DMS114 treated with DMSO at 0.1 percent for 48 hours (cell line): ENCODE measurements at regions not wholly inside any gene's neighbourhood (a gene's known extent, or its start where the extent isn't known, plus 50 kb on each side); places are given as distances from the start of the nearest gene placed in this dataset.
"Not testable (repeated sequence)": the region's sequence is repeated elsewhere in the genome, so short reads cannot be mapped to it uniquely, and the experiment has no call there.

Source experiments
- DNase-seq: peaks from one replicate; lab custom pipeline; 2025; ENCODE audit not compliant: unreplicated experiment; lab: John Stamatoyannopoulos, UW

- DNase-seq, result no peak
Observed at GRCh38 chr2:221929259-221929658, 357.2 kb upstream of the EPHA4 start.

DNA sequence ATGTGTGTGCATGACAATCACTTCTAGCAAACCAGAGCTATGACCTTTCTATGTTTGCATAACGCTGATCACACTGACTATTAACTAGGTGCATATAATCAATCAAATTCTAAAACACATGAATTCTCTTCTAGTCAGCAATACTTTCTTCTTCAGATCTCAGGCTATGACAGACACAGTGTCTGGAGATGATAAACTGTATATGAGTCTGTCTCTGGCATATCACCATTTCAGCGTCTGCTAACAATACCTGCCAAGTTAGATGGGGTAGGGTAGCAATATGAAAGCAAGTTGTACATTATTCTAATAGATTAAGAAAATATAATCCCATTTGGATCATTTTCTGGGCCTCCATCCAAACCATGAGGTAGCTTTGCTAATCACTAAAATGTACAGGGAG, 354.2 kb upstream of the EPHA4 start:
- no peak for DNase-seq

- no peak for DNase-seq
Observed at GRCh38 chr2:221924576-221924975, 352.5 kb upstream of the EPHA4 start.

GRCh38 chr2:221915926-221916325, 343.8 kb upstream of the EPHA4 start:
- DNase-seq, result no peak

- no peak for DNase-seq
Observed at GRCh38 chr2:221914334-221914880, 342.3 kb upstream of the EPHA4 start.

DNA sequence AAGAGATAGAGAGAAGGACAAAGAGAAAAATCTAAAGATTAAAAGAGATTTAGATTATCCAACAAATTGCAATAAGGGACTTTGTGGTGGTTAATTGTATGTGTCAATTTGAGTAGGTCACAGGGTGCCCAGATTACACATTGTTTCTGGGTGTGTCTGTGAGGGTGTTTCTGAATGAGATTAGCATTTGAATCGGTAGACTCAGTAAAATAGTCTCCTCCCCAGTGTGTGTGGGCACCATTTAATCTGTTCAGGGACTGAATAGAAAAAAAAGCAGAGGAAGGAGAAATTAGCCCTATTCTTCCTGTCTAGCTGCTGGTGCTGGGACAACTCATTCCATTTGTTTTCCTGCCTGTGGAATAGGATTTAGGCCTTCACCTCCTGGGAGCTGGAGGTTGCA, 339.8 kb upstream of the EPHA4 start:
- no peak for DNase-seq

- no peak for DNase-seq
Observed at GRCh38 chr2:221911321-221911720, 339.2 kb upstream of the EPHA4 start.

GRCh38 chr2:221908518-221908917, 336.4 kb upstream of the EPHA4 start:
- DNase-seq, result no peak

DNA sequence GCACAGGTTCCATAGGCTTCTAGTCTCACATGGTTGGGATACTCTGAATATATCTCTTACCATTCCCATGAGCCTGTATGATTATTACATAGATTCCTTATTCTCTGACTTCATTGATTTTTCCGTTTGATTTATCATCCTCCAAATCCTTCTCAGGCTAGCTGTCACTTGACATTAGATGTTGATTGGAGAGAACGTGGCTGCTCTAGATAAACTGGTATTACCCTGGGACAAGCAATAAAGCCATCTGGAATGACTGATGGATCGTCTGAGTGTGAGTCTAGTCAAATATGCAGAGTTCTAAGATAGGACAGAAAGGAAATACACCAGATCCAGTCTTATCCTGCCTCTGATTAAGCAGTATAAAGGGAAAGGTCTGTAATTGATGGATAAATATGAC, 325.6 kb upstream of the EPHA4 start:
- no peak for DNase-seq

DNA sequence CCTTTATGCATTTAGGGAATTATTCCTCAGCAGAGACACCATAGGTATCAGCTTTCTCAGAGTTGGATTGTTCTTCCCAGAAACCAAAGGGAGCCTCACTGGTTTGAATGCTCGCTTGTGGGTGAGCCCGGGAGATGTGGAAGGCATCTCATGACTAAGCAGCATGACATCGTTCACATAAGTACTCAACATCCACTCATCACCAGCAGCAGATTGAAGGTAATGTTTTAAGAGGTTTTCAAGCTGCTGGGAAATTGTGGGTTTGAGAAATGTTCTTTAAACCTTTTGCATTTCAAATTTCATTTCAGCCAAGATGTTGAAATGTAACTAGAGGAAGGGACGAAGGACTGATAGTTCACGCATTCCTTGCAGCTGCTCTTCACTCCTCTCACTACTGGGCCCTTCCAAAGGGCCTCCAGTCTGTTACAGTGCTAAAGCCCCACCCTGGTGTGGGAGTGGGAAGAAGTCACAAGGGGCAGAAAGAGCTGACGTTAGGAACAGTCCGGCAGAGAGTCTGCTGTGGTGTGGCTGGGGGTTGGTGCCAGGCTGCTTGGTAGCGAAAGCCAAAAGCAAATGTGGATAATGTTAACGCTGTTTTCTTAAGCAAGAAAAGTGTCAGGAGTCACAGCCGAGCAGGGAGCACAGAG, 324.5 kb upstream of the EPHA4 start:
- DNase-seq, result no peak

GRCh38 chr2:221895366-221896121, 323.4 kb upstream of the EPHA4 start:
- DNase-seq, result no peak

GRCh38 chr2:221893501-221893900, 321.4 kb upstream of the EPHA4 start:
- no peak for DNase-seq

GRCh38 chr2:221892006-221892405, 319.9 kb upstream of the EPHA4 start:
- DNase-seq, result not testable (repeated sequence)

DNA sequence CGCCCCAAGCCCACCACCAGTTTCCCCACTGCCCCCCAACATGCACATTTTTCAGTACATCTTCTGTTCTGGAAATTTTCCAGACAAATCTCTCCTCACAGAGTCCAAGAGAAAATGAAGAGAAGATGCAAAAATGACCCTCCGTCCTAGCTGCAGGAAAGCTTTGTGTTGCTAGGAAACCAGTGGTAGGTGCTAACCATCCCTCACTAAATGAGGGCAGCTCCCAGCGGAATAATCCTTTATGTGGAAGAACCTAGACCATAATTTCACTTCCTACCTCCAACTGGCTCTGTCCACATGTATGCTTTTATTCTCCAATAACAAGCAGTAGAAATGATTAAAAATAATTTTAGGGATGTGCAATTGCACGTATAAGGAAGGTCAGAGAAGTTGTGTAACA, 311.9 kb upstream of the EPHA4 start:
- no peak for DNase-seq

- no peak for DNase-seq
Observed at GRCh38 chr2:221876016-221876415, 303.9 kb upstream of the EPHA4 start.

DNA sequence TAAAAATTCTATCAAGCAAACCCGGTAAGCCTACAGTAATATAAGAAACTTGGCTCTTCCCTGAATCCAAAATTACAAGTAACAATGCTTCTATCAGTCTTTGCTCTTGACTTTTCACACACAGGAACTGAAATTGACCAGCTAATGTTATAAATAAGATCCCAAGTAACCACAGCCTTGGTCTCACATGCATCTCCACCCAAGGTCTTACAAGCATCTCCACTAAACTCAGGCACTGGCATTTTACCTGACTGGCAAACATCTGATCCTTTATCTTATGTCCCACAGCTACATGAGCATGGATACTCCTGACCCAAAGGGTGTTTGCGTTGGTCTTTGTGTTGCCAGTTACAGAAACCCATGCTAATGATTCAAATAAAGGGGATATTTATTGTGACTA, 302.3 kb upstream of the EPHA4 start:
- DNase-seq, result no peak

DNA sequence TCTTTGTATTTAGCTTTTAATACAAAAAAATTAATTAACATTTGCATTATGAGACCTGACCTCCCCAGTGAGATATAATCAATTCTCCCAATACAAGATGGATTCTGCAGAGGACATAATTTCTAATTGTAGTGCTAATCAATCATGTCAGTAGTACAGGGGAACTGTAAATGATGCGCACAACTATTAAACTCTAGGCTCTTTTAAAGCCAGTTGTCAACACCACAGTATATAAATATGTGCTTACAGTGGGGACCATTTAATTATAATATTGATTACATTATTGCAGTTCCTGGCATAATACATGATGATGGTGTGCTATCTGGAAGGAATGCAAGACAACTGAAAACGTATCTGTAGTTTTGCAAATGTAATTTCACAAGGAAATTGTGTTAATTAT, 285.6 kb upstream of the EPHA4 start:
- no peak for DNase-seq

- DNase-seq, result no peak
Observed at GRCh38 chr2:221853297-221853696, 281.2 kb upstream of the EPHA4 start.

DNA sequence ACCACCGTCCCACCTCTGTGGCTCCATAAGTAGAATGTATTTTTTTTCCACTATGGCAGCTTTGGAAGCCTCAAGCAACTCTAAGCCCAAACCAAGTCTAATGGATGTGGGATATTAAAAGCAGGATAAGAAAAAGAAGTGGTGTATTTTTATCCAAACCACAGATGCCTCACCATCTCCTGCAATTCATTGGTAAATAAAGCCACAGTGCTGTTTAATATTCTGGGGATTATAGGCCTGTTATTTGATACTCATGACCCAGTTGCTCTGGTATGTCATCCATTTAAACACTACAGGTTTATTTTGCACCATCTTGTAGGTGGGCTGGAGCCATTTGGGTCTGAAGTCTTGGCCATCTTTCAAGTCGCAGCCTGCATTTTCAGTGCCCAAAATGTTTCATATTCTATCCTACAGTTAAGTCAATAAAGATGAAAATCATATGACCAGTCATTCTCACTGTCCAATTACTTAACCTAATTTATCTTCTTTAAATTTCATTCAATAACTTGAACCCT, 279.5 kb upstream of the EPHA4 start:
- DNase-seq, result no peak

- DNase-seq, result no peak
Observed at GRCh38 chr2:221850076-221850475, 278.0 kb upstream of the EPHA4 start.

GRCh38 chr2:221848286-221848685, 276.2 kb upstream of the EPHA4 start:
- no peak for DNase-seq

DNA sequence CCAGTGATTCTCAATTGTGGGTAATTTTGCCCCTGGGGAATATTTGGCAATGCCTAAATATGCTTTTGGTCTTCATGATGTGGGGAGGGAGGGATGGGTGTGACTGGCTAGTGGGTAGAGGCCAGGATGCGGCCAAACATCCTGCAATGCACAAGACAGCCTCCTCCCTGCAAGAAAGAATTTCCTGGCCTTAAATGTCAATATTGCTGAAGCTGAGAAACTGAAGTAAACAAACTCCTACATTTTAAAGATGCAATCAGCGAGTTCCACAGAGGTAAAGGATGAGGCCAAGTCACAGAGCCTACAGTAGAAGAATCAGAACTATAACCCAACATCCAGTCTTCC, 272.9 kb upstream of the EPHA4 start:
- DNase-seq, result no peak
